NCI-H1436 treated with DMSO at 0.1 percent for 48 hours (cell line): ENCODE measurements at regions not wholly inside any gene's neighbourhood (a gene's known extent, or its start where the extent isn't known, plus 50 kb on each side); places are given as distances from the start of the nearest gene placed in this dataset.

Experiments
- DNase-seq: peaks from one replicate; lab custom pipeline; 2025; lab: John Stamatoyannopoulos, UW

DNA sequence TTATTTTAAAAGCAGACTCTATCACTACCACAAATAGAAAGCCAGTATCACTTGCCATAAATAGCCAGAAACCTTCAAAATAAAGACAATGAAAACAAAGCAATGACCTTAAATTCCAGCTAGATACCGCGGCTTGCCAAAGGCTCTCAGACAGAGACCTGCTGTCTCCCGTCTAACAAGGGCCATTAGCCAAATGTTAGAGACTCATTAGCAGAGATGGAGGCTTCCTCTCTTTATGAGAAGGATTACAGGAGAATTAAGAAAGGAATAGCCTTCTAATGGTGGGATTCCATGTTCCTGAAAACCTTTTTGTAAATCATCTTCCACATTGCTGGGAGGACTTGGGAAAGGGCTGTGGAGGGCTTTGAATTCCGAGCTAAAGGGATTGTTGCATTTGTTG is 206.7 kb downstream of the AACS start:
- DNase-seq, result no peak

DNA sequence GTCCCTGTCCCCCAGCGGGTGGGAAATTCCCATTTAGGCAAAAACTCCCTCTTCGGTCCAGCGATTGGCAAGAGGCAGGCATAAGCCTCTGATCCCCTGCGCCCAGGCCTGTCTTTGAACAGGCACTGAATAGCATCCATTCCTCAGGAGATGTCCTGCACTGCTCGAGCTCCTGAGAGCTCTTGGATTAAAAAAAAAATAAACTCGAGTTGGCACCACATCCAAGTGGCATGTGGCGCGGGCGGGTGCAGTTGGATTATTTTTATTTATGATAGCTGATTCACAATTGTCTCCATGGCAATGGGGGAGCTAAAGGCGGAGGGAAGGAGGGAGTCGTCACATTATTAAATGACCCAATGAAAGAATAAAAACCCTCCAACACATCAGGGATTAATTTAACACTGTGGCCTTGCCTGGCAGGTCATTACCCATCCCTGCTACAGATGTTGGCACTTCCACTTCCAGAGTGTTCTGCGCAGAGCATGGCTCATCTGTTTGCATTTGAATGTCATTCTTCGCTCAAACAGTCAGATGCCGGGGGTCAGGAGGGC is 207.2 kb downstream of the AACS start:
- no peak for DNase-seq

DNA sequence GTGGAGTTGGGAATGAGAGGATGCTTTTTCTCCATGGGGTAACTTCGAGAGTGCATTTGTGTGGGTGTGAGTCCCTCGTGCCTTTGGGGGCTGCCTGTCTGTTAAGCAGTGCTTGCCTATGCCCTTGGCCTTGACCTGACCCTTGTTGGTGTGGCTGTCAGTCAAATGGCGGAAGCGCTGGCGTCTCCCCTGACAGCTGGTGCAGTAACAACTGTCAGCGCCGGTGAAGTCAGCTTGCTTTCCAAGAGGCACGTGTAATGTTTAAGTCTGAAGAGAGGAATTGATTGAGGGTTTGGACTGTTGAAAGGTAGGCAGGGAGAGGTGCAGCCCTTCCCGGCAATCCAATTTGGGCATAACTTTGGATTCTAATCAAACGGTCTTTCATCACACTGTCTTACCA is 211.3 kb downstream of the AACS start:
- no peak for DNase-seq

DNA sequence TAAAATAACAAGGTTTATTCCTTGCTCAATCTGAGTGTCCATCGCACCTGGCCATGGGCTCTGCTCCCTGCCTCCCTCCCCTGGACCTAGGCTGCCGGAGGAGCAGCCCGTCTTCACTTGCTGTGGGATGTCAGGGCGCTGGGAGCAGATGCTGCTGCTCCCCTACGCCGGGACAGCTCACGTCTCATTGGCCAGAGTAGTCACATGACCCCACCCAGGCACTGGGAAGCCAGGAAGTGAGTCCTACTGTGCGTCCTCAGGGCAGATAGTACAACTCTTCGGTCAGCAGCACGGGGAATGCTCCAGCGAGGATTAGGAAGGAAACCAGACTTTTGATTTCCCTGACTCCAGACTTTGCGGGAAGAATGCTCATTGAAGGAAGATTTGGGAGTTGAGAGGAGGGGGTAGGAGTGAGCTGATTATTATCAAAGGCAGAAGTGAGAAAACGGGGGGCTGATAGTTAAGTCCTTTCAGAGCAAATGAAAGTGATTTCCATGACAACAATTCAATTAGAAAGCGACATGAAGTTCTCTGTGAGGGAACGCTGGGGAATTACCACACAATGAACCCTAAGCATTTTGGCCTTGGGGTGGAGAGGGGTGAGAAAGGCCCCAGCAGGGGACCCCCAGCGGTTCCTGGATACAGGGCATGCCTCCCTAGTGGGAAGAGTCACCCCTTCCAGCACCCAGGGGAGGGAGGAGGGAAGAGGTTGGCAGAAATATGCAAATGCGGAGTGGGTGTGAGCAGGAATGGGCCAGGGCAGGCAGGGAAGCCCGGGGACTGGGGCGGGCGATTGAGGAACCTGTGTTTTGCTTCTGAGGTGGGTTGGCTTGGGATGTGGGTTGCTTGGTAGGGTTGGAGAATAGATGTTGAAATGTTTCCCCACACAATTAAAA is 215.5 kb downstream of the AACS start:
- no peak for DNase-seq

DNA sequence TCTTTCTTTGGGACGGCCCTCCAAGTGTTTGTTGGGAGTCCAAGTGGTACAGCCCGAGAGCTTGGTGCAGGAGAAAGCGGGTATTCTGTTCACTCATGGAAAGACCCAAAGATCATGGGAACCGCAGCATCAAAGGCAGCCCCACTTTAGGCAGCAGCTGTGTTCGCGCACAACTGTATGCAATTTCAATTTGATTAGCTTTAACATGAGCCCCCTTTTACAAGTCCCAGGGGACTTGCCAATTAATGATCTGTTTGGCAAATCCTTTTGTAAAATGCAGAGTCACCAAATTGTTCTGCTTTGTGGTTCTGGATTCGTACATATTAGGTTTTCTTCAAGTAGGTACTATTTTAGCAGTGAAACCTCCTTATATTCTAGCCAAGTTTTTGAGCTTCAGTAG is 217.7 kb downstream of the AACS start:
- DNase-seq, result no peak

DNA sequence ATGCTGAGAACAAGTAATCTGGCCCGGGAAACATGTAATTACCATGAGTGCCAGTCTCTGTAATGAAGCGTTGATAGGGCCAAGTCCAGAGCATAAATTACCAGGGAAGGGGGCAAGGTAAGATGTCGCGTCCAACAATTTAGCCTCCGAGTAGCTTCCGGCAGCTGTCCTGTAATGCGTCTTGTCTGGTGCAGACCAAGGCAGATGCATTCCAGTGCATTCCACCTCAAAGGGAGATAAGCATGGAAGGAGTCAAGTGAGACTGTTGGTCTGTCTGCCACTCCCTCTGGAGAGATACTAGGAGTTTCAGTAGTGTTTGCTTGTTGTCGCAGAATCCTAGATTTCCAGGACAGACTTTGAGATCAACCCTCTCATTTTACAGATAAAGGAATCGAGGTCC is 218.3 kb downstream of the AACS start:
- DNase-seq, result no peak

DNA sequence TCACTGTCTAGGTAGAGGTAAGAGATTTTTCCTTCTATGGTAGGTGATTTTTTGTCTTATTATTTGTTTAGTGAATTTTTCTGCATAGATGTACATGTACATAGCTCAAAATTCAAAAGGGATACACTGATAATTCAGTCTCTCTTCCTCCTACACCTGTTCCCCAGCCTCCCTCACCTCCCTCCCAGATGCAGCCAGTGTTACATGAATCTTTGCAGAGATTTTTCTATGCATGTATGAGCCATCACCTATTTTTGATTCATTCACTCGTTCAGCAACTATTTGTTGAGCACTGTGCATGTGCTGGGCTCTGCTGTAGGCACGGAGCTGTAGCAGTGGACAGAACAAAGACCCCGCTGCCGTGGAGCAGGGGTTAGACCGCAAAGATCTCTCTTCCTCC is 218.9 kb downstream of the AACS start:
- no peak for DNase-seq

DNA sequence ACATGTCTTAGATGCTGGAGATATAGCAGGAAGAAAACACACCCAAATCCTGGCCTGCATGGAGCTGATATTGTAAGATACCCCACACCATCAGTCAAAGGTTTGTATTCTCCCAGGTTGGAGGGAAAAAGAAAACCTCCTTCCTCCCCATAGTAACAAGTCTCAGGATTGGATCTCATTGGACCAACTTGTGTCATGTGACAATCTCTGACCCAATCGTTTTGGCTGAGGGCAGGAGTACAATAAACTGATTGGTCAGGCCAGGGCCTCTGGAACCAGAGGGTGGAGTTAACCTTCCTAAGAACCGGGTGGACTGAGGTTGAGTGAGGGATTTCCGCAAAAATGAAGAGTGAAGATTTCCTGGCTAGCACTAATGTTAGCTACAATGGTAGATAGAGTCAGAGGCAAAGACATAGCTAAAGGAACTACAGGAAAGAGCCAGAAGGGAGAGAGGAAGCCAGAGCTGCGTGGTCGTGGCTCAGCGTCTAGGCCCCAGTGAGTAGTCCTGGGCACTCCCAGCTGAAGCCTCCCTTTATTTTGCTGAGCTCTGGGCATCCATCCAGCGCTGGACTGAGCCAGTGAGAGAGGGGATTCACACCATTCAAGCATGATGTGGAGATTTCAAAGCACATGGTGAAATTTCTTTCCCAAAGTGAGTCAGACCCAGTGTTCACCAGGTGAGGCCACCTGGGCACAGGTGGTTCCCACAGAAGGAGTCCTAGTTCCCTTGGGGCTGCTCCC is 219.9 kb downstream of the AACS start:
- DNase-seq, result no peak

DNA sequence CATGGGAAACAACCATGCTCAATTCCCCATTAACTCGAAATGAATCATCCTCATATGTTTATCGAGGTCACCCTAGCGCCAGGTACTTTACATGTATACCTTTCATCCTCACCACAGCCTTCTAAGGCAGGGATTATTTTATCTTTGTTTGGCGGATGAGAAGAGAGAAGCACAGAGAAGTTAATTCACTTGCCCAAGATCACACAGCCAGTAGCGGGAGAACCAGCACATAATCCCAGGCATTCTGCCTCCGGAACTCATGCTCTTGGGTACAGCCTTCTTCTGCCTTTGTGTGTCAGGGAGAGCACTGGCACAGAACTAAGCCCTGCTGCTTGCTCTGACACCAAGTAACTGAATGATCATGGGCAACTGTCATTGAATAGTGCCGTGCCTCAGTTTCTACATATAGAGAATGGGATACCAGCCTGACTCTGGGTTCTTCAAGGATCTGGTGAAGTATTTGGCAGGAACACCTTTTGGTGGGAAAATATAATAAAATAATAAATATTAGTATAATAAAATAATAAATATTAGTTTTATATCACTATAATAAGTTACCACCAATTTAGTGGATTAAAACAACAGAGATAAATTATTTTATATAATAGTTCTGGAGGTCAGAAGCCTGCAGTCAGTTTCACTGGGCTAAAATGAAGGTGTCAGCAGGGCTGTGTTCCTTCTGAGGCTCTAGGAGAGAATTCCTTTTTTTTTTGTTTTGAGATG is 220.9 kb downstream of the AACS start:
- no peak for DNase-seq

DNA sequence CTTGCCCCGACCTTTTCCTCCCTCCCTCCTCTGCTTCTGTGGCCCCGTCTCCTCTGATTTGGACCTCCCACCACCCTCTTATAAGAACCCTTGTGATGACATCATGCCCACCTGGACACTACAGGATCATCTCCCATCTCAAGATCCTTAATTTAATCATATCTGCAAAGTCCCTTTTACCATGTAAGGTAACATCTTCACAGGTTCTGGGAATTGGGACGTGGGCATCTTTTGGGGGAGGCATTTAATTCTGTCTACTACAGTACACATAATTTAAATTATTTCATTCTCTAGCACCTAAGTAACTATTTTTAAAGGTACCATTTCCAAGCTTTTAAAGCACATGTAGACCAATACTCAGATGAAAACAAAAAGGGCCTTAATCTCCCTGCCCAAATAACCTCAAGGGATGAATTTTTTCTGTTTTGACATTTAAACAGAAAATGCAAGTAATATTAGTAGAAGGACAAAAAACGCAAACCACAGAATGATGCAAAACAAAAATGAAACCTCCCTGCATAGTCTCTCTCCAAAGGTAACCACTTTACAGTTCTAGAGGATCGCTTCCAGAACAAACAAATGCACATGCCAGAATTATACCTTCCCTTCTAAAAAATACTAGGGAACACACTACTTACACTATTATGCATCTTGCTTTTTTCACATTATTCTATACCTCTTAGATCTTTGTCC is 222.1 kb downstream of the AACS start:
- DNase-seq, result no peak

DNA sequence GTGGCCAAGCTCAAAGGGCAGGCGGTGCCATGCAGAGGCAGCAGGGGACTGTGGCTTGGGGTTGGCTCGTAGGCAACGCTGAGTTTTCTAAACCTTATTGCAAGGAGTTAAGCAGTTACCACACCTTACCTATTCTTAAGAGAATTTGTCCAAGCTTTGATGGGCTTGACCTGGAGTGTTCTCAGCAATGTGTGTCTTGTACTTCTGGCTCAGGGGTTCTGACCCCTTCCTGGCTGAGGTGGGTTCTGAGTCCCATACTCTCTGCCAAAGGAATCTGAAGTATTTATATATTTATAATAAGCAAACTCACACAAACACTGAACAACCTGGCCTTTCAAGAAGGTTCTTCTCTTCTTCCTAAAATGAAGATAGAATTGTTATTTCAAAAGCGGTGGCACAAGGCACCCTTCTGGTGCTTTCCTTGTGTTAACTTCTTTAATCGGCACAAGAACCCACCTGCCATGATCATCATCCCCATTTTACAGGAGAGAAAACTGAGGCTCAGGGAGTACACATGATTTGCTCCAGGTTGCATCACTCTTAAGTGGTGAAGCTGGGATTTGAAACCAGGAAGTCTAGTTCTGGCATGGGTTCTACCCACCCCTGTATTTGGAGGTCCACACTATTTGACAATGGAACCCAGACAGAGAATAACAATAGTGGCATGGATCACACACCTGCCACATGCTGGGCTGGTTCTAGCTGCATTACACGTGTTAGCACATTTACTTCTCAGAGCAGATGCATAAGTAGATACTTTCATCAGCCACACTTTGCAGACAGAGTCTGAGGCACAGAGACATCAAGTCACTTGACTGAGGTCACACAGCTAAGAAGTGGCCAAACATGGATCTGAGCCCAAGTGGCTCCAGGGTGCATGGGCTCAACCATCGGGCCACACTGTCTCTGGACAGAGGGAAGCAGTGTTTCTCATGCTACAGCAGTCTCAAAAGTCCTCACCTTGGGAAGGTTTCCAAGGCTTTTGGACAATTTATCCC is 224.0 kb downstream of the AACS start:
- DNase-seq, result no peak

DNA sequence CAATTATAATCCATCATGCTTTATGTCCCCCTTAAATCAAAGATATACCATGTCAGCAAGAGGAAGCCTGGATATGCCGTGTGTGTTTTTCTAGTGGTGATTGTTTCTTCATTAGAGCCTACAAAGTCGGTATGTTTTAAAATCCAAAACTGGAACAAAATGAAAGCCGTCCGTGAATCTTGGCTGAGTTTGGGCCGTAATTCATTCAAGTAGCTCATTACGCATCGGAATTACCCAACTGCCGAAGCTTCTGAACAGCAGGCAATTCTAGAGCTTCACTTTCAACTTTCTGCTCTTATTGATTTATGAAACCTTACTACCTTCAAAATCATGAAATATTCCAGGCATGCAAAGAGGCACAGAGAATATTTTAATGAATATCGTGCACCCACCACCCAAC is 224.7 kb downstream of the AACS start:
- no peak for DNase-seq

DNA sequence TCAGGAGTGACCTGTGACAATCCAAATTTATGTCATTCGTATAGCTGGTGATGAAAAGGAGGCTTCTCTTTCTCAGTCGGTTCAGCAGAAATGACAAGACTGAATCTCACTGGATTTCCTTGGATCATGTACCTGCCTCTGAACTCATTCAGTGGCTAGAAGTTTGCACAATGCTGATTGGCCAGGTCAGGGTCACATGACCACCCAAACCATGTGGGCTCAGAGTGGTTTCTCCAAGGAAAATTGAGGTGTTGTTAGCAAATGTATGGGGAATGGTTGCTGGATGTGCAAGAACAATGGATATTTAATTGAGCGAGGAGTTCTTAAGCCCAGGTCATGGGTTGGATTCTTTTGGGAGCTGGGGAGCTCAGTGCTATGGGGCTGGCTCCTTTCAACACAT is 227.5 kb downstream of the AACS start:
- DNase-seq, result no peak

DNA sequence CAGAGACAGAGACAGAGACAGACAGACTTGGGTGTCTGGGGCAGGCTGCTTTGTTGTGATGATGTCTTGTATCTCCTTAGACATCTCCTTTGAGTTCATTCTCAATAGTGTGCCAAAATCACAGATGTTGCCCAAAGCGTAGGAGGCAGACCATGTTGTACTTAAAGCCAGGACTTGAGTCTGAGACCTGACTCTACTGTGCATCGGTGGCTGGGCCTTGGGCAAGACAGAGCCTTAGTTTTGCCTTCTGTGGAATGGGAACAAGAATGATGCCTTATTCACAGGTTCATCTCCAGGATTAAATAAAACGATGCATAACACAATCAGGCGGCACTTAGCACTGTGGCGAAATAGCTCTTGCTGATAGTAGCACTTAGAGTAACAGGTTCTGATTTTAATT is 230.3 kb downstream of the AACS start:
- DNase-seq, result no peak

DNA sequence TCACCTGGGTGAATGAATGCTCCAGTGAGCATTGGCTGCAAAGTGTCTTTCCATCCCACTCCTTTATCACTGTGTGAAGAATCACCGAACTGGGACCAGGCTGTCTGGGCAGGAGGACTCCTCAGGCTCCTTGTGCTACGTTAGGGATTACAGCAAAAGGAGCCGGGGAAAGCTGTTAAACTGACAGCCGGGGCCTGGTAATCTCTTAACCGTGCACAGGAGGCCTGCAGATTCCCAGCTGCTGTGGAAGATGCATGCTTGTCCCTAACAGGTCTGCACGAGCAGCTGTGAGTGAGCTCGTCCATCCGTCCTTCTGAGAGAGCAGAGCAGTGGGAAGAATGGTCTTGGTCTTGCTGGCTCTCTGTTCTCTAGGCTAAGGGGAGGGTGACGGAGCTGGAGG is 231.5 kb downstream of the AACS start:
- no peak for DNase-seq

DNA sequence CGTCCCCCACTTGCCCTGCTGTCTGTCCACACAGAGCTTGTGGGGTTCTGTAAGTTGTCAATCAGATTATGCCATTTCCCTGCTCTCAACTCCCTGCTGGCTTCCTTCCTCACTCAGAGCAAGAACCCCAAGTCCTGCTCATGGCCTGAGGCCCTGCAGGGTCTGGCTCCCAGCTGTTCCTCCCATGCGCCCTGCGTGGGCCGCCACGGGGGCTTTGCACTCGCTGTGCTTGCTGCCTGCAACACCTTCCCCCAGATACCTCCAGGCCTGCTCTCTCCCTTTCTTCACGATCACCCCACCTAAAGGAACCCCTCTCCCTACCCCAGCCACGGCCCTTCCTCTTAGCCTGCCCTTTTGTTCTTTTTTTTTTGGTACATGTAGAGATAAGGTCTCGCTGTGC is 234.6 kb downstream of the AACS start:
- no peak for DNase-seq

DNA sequence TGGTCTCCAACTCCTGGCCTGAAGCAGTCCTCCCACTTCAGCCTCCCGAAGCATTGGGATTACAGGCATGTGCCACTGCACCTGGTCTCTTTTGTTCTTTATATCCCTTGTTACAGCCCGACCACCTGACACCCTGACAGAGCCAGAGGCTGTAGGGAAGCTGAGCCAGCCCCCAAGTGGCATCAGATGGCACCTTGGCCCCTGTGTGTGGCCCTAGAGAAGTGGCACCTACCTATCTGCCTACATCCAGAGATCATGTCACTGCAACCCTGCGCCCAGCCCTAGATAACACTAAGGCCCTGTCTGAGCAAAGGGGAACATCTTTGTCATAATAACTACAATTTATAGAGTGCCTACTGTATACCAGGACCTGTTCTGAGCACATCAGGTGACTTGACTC is 235.0 kb downstream of the AACS start:
- DNase-seq, result no peak

DNA sequence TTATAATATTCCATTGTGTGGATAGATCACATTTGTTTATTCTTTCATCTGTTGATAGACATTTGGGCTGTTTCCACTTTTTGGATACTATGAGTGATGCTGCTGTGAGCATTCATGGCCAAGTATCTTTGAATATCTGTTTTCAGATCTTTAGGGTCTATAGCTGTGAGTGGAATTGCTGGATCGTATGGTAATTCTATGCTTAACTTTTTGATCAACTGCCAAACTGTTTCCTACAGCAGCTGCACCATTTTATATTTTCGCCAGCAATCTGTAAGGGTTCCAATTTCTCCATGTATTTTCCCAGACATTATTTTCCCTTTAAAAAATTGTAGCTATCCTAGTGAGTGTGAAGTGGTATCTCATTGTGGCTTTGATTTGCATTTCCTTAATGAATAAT is 238.1 kb downstream of the AACS start:
- no peak for DNase-seq

DNA sequence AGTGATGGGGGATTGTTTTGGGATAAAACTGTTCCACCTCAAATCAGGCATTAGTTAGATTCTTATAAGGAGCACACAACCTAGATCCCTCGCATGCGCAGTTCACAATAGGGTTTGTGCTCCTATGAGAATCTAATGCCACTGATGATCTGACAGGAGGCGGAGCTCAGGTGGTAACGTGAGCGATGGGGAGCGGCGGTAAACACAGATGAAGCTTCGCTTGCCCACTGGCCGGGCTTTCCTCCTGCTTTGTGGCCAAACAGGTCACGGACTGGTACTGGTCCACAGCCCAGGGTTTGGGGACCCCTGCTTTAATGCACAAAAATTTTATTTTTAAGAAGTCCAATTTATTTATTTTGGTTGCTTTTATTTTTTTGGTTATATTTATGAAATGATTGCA is 238.8 kb downstream of the AACS start:
- DNase-seq, result no peak

DNA sequence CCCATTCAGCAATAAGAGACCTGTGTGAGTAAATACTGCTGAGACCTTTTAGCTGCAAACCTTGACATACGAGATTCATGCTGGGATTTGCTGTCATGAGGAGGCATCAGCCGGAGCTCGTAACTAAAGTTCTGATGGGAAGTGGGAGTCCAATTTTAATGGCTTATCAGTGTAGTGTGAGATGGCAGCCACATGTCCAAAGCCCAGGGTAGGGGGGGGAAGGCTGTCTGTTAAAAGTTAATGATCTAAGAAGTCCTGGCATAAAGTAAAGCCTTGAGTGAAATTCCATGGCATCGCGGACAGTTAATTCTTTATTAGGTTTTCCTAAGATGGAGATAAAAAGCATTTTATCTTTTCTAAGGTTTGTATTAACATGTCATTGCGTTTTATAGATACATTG is 240.0 kb downstream of the AACS start:
- DNase-seq, result no peak

DNA sequence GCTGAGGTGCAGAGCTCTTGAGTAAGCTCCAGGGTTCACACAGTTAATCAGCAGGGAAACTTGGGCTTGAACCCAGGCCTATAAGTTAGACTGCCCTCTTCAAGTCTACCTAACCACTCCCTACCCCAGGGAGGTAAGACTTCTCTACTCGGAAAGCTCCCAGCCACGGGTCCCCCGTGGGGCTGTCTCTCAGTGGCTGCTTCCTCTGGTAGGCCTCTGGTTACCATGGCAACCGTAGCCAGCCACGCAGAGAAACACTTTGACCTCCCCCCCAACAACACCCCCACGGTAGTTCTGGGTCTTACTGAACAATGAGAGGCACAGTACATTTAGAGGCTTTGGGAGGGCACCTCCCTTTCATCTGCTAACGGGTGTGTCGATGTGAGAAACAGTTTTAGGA is 245.2 kb downstream of the AACS start:
- no peak for DNase-seq
